MM.1S (cell line): ENCODE measurements at regions not wholly inside any gene's neighbourhood (a gene's known extent, or its start where the extent isn't known, plus 50 kb on each side); places are given as distances from the start of the nearest gene placed in this dataset.

Experiments used
- EZH2 ChIP-seq: fragments of 300-600 bp; sonication (generic); optimal IDR thresholded peaks from 2 replicates; pipeline ENCODE3; 2017; ENCODE audit warnings: low read depth, mild to moderate bottlenecking, antibody characterized with exemption, low read length, mixed read lengths
- EZH2phosphoT487 ChIP-seq: fragments of 300-600 bp; sonication (generic); IDR thresholded peaks from 2 replicates; pipeline ENCODE4 v1.6.1; 2018; ENCODE audit warnings: antibody characterized with exemption, low read length
- TF ChIP-seq, protein P1 (sequence below): fragments of 300-600 bp; sonication (generic); IDR thresholded peaks from 2 replicates; pipeline ENCODE4 v1.5.1; 2016; ENCODE audit warnings: antibody characterized with exemption, low read length, mixed read lengths

GRCh38 chr11:128297091-128297651, 290.2 kb downstream of the ETS1 start:
- no peak for TF ChIP-seq EZH2
- TF ChIP-seq, protein P1, sequence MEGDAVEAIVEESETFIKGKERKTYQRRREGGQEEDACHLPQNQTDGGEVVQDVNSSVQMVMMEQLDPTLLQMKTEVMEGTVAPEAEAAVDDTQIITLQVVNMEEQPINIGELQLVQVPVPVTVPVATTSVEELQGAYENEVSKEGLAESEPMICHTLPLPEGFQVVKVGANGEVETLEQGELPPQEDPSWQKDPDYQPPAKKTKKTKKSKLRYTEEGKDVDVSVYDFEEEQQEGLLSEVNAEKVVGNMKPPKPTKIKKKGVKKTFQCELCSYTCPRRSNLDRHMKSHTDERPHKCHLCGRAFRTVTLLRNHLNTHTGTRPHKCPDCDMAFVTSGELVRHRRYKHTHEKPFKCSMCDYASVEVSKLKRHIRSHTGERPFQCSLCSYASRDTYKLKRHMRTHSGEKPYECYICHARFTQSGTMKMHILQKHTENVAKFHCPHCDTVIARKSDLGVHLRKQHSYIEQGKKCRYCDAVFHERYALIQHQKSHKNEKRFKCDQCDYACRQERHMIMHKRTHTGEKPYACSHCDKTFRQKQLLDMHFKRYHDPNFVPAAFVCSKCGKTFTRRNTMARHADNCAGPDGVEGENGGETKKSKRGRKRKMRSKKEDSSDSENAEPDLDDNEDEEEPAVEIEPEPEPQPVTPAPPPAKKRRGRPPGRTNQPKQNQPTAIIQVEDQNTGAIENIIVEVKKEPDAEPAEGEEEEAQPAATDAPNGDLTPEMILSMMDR: no peak
- TF ChIP-seq EZH2phosphoT487: no peak
